NCI-H1092 (cell line): ENCODE measurements at regions not wholly inside any gene's neighbourhood (a gene's known extent, or its start where the extent isn't known, plus 50 kb on each side); places are given as distances from the start of the nearest gene placed in this dataset.
A peak's percentile ranks its signal among the peaks of the same experiment; 100 is the strongest.
"Not testable (repeated sequence)": the region's sequence is repeated elsewhere in the genome, so short reads cannot be mapped to it uniquely, and the experiment has no call there.

Experiments used
- DNase-seq: peaks from one replicate; lab custom pipeline; 2025; lab: John Stamatoyannopoulos, UW

DNA sequence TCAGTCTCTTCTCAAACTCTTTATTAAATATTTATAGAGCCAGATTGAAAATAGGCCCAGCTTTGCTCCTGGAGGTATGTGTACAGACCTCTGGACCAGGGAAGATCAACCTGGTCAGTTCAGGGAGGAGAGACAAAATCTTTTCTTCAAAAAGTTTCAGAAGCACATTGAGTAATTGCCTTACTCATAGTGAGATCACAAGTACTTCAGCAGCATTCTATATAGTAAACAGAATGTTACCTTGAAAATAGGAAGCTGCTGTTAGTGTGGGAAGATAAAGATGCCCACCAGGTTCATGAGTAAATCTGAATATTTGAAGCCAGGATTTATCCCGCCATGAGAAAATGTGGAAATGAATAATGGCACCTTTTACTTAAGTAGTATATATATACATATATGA is 665.9 kb upstream of the CITED2 start:
- DNase-seq, result no peak

DNA sequence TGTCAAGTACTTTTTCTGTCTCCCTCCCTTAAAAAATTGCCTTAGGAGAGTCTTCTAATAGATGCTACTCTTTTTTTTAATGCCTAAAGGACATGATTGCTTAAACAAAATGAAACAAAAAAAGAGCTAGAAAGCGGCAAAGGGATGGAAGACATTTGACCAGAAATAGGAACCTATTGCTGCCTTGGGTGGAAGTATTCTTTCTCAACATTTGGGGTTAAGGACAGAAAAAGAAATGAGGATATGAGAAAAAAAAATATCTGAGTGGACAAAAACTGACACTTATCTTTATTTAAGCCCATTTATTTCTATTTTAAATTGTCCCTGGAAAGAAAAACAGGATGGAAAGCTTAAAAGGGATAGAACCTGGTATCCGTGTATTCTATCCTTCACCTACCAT is 664.9 kb upstream of the CITED2 start:
- DNase-seq, result no peak

DNA sequence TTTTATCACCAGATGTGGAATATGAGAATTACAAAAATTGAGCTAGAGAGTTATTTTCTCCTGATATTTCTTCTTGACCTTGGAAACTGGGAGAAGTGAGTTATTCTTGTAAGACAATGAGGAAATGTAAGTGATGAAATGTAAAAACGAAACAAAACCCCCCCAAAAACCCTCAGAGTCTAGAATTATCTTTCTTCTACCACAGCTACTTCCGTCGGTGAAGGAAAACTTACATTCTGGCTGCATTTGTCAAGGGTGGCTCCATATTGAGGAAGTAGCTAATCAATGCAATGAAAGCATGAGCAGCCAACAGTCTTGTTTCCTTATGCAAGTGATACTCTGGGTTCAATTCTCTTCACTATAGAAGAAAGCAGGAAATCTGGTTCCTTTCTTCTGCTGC is 661.7 kb upstream of the CITED2 start:
- no peak for DNase-seq

DNA sequence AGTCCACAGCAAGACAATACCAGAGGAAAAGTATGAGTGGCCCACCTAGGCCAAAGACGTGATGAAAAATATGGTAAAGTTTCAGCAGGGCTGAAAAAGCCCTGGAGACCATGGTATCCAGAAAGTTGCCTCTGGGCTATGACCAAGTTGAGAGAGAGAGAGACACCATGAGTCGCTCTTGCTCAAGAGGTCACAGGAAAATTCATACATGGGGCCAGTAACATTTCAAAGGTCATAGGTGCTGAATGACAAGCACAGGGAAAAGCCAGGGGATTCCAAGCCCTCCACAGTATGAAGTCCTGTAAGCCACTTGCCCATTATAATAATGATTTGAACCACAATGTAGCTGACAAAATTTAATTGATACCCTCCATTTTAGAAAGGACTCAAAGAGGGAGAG is 657.7 kb upstream of the CITED2 start:
- no peak for DNase-seq

DNA sequence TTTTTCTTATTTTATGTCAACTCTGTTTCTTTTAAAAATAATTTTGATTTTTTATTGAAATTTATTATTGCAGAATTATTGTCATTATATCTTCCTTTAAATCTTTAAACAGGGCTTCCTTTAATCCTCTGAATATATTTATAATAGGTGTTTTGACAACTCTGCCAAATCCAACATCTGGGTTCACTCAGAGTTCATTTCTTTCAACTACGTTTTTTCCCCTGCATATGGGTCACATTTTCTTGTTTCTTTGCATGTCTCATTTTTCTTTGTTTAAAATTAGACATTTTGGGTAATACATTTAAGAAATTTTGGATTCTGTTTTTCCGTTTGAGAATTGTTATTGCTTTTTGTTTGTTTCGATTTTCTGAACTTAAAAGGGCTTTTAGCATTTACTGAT is 655.1 kb upstream of the CITED2 start:
- DNase-seq, result no peak

DNA sequence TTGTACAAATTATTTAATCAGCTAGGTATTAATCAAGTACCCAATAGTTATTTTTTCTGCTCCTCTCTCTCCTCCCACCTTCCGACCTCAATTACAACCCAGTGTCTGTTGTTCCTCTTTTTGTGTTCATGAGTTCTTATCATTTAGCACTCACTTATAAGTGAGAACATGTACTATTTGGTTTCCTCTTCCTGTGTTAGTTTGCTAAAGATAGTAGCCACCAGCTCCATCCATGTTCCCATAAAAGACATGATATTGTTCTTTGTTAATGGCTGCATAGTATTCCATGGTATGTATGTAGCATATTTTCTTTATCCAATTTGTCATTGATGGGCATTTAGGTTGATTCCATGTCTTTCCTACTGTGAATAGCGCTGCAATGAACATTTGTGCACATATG is 652.8 kb upstream of the CITED2 start:
- DNase-seq, result no peak

DNA sequence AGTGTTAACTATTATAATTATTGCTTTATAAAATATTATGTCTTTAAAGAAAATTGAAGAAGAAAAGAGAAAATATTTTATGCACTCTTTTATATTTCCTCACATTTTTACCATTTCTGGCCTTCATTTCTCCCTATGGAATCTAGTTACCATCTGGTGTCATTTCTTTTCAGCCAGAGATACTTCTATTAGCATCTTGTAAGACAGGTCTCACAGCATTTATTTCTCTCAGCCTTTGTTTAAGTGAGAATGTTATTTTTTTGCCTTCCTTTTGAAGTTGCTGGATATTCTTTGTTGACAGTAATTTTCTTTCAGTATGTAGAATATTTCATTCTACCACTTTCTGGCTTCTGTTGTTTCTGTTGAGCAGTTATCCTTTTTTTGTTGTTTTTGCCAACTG is 652.1 kb upstream of the CITED2 start:
- DNase-seq, result no peak

DNA sequence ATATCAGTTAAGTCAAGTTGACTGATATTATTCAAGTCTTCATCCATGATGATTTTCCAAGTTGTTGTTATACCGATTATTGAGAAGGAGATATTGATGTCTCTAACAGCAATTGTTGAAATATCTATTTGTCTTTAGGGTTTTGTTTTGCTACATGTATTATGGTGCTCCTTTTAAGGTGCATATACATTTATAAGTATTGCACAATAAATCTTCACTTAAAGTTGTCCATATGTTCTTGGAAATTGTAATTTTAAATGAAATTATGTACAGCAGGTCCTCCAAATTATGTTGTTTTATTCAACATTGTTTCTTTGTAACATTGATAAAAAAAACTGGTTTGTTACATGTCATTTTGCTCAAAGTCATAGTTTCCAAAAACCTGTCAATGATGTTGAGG is 650.7 kb upstream of the CITED2 start:
- no peak for DNase-seq

DNA sequence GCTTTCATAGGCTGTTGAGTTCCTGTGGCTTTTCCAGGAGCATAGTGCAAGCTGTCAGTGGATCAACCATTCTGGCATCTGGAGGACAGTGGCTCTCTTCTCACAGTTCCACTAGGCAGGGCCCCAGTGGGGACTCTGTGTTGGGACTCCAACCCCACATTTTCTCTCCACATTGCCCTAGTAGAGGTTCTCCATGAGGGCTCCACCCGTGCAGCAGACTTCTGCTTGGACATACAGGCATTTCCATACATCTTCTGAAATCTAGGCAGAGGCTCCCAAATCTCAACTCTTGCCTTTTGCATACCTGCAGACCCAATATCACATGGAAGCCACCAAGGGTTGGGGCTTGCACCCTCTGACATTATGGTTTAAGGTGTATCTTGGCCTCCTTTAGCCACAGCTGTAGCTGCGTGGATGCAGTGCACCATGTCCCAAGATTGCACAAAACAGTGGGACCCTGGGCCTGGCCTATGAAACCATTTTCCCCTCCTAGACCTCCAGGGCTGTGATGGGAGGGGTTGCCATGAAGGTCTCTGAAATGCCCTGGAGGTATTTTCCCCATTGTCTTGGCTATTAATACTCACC is 645.9 kb upstream of the CITED2 start:
- no peak for DNase-seq

DNA sequence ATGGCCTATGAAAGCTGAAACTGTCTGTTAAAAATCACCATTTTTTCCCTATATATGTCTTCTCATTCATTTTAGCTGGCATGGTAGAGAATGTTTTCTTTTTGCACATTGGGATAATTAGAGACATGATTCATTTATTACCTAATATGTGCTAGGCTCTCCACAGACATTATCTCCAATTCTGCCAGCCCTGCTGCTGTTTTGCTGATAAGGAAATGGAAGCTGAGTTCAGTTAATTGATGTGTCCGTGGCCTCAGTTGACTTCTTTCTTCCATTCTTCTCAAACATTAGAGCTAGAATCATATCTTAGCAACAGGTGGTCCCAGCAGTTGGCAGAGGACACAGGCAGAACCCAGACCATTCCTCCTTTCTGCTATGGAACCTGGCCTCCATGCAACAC is 644.1 kb upstream of the CITED2 start:
- no peak for DNase-seq

DNA sequence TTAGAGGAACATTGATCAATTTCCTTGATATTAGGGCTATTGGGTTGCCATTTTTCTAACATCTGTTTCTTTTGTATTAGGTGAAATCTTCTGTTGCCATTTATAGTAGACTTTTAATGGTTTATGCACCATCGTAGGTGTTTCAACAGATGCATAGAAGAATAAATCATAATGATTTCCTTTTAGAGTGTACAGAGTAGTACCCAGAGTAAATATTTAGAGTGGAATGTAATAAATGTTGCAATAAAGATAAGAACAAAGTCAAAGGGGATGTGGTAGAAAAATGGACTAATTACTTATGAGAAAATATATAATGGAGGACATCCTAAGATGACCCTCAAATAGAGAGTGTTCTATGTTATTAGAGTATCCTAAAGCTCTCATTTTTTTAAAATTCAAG is 643.0 kb upstream of the CITED2 start:
- DNase-seq, result no peak

DNA sequence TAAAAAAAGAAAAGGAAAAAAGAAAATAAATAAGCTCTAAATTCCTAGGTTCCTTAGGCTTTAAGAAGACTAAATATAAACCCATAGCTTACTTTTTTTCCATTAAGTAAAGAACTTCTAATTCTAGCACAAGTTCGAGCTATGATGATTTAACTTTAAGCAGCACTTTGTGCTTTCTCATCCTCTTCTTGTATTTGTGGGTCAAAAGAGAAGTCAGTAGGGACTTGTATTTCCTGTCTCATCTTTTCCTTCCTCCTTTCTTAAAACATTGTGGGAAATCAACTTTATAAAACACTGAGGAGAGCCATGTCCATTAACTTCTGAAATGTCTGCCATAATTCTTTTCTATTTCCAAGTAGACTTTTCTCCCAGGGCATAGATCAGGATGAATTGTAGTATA is 637.7 kb upstream of the CITED2 start:
- no peak for DNase-seq

DNA sequence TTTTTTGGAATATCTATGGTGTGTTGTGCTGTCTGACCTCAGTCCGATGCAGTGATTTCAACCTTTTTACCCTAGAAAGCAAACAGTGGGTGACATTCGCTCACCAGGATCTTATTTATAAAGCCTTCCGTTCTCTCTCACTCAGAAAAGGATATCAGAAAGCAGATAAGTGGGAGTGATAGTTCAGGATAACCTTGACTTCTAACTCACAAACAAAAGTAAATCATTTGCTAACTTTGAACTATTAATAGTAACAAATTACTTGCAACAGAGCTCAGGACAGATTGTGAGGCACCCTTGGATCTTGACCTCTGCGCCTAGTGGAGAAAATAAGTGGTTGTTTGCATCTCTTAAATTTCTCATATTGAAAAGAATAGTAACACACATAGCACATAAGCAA is 637.1 kb upstream of the CITED2 start:
- no peak for DNase-seq

DNA sequence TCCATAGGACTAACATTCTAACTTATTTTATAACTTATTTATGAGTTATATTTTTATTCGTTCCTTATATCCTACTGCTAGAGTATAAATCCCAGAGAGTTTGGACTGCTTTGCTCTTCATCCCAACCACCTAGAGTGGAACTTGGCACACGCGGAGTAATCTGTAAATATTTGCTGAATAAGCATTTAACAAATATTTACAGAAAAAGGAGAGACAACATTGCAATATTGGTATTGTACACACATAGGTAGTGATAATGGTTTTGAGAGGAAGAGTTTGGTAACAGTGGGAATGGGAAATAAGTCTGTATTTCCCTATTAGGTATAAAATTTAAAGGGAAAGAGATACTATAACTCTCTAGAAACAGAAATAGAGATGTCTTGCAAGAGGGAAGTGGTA is 634.8 kb upstream of the CITED2 start:
- DNase-seq, result no peak

DNA sequence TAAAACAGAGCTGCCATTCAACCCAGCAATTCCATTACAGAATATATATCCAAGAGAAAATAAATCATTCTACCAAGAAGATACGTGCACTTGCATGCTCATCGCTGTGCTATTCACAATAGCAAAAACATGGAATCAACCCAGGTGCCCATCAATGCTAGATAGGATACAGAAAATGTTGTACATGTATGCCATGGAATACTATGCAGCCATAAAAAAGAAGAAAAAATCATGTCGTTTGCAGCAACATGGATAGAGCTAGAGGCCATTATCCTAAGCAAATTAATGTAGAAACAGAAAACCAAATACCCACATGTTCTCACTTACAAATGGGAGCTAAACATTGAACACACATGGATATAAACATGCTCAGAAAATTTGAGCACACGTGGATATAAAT is 633.1 kb upstream of the CITED2 start:
- DNase-seq, result no peak

DNA sequence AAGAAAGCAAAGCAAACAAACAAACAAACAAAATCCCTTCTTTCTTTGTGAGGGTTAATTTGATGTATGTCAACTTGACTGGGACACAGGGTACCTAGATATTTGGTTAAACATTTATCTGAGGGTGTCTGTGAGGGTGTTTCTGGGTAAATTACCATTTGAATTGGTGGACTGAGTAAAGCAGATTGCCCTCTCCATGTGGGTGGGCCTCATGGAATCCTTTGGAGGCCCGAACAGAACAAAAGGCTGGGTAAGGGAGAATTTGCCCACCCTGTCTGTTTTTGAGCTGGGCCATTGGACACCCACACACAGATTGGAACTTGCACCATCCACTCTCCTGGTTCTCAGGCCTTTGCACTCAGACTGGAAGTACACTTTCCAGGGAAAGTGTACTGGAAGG is 628.8 kb upstream of the CITED2 start:
- DNase-seq, result no peak

DNA sequence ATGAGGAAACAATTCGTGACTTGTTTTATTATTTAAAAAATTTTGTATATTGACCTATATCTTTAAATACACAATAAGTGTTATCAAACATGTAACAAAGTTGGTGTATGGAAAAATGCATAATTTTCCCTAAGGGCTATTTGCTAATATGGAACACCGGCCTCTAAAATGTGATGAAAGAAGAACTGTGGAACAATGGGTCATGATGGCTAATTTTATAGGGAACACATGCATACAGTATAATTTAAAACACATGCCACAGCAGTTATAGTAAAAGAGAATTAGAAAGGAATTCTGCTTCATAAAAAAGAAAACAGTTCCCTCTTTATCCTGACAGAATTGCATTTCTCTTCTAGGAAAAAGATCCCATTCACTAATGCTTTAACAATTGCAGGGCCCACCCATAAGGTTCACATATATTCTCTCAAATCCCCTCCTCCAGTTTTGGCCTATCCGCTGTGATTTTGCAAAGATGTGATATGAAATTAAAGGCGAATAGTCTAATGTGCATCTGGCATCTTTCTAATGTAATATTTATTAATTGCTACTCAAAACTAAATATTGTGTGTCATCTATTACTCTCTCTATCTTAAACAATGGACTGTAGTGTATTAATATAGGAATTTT is 628.1 kb upstream of the CITED2 start:
- no peak for DNase-seq

DNA sequence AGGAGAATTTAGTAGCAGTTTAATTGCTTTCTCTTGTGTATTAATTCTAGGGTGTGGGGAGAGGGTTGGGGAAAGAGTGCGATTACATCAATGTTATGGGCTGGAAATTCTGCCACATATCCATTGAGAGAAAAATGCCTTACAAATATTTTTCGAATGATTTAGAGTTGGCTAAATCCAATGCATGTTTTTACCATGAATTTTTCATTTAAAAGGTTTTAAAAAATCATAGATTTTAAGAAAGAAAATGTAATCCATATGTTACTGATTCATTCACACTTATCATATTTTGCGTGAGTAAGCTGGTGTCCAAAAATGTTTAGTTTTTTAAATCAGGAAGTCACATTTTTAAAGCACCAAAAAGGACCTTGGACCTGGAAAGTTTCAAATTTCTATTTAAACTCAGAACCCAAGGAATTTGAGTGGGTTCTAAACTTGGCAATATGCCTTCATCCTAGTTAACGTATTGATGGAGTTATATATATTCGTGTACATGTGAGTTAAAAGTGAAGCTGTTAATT is 627.4 kb upstream of the CITED2 start:
- no peak for DNase-seq

DNA sequence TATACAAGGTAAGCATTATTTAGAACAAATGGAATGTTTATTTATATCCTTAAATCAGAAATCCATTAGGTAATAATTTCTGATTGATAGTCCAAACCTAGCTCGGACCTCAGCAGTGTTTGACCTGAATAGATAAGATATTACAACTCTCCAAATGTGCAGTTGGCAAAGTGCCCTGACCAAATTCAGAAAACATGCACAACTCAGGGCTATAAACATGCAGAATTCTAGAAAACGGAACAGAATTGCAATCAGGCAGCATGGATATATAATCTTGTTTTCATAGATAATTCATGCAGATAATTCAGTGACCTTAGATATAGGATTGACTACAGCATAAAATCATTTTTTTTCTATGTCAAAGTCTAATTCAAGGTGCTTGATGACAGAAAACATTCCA is 626.6 kb upstream of the CITED2 start:
- no peak for DNase-seq

DNA sequence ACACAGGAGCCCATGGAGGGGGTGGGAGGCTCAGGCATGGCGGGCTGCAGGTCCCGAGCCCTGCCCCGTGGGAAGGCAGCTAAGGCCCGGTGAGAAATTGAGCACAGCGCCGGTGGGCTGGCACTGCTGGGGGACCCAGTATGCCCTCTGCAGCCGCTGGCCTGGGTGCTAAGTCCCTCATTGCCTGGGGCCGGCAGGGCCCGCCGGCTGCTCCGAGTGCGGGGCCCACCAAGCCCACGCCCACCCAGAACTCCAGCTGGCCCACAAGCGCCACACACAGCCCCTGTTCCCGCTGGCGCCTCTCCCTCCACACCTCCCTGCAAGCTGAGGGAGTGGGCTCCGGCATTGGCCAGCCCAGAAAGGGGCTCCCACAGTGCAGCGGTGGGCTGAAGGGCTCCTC is 625.2 kb upstream of the CITED2 start:
- not testable (repeated sequence) for DNase-seq

DNA sequence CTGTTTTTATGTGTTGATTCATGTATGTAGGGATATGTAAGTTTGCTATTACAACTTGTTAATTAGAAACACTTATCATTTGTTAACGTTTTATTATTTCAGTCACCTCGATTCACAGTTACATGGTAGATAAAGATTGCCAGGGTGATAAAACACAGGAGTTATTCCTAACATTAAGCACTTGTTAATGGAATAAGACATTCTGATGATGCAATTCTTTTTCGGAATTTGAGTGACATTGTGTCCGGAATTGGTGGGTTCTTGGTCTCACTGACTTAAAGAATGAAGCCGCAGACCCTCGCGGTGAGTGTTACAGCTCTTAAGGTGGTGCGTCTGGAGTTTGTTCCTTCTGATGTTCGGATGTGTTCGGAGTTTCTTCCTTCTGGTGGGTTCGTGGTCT is 624.0 kb upstream of the CITED2 start:
- not testable (repeated sequence) for DNase-seq

DNA sequence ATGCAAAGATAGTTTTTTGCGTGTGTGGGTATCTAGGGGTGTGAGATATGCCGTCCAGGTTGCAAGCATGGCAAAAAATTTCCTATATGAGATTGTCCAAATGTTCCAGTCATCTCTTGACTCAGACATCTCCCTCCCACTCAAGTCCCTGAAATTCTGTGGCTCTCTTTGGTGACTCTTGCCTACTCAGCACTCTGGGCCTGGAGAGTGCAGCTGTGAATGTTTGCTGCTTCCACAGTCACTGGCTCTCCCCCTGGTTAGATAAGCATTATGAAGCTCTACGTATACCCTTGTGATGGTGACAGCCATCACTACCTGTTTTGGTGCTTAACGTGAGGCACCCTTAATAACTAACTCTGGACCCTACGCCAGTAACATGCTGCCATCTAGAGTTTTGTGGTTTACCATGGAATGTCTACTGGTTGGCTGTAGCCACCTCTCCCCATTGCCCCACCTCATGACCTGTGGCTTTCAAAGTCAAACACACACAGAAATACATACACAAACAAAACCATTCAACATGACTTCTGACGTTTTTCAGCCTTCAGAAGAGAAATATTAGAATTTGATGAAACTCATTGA is 621.9 kb upstream of the CITED2 start:
- peak; percentile 2 for DNase-seq

DNA sequence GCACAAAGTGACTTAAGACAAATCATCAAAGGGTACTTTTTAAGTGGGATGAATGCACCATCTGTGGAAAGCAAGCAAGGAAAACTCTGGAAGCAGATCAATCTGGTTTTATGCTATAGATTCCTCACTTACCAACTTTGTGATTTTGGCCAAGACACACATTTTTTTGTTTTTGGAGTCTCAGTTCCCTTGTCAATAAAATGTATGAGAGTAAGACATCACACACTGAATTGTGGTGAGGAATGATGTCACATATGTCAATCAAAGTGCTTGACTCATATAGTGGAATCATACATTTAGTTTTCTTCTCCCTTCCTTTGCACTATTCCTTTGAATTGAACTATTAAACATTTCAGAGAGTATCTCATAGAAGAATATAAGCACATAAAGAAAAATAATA is 620.5 kb upstream of the CITED2 start:
- DNase-seq, result no peak
